GM04503 (cell line): ENCODE measurements at regions not wholly inside any gene's neighbourhood (a gene's known extent, or its start where the extent isn't known, plus 50 kb on each side); places are given as distances from the start of the nearest gene placed in this dataset.
"Not testable (repeated sequence)": the region's sequence is repeated elsewhere in the genome, so short reads cannot be mapped to it uniquely, and the experiment has no call there.

ENCODE experiments used
- DNase-seq: peaks from one replicate; pipeline ENCODE4 v3.0.0-alpha.2; 2012; ENCODE audit warnings: low read depth

- DNase-seq = no peak
These were observed 112.8 kb downstream of the LUZP4 start for GRCh38 chrX:115402299-115402698.

GRCh38 chrX:115408771-115409400, 119.4 kb downstream of the LUZP4 start:
- no peak for DNase-seq

GRCh38 chrX:115409551-115409950, 120.0 kb downstream of the LUZP4 start:
- DNase-seq = no peak

GRCh38 chrX:115410731-115411428, 121.4 kb downstream of the LUZP4 start:
- no peak for DNase-seq

GRCh38 chrX:115413246-115413878, 123.8 kb downstream of the LUZP4 start:
- no peak for DNase-seq

- no peak for DNase-seq
These were observed 129.6 kb downstream of the LUZP4 start for GRCh38 chrX:115419069-115419468.

GRCh38 chrX:115423086-115423485, 133.6 kb downstream of the LUZP4 start:
- no peak for DNase-seq

GRCh38 chrX:115425359-115425758, 135.6 kb upstream of the PLS3 start:
- no peak for DNase-seq

GRCh38 chrX:115427861-115428410, 133.0 kb upstream of the PLS3 start:
- DNase-seq = no peak

- DNase-seq = not testable (repeated sequence)
These were observed 126.1 kb upstream of the PLS3 start for GRCh38 chrX:115434834-115435233.

GRCh38 chrX:115437841-115438595, 123.0 kb upstream of the PLS3 start:
- no peak for DNase-seq

- DNase-seq = no peak
These were observed 112.8 kb upstream of the PLS3 start for GRCh38 chrX:115448146-115448545.

GRCh38 chrX:115449742-115450141, 111.2 kb upstream of the PLS3 start:
- no peak for DNase-seq

GRCh38 chrX:115452251-115452650, 108.7 kb upstream of the PLS3 start:
- DNase-seq = no peak

- no peak for DNase-seq
These were observed 100.8 kb upstream of the PLS3 start for GRCh38 chrX:115459883-115460880.

GRCh38 chrX:115462406-115462805, 98.6 kb upstream of the PLS3 start:
- no peak for DNase-seq

GRCh38 chrX:115467961-115468360, 93.0 kb upstream of the PLS3 start:
- no peak for DNase-seq

GRCh38 chrX:115472131-115472530, 88.8 kb upstream of the PLS3 start:
- no peak for DNase-seq

GRCh38 chrX:115486510-115486909, 74.5 kb upstream of the PLS3 start:
- no peak for DNase-seq

- DNase-seq = no peak
These were observed 73.4 kb upstream of the PLS3 start for GRCh38 chrX:115487608-115488007.

- no peak for DNase-seq
These were observed 70.2 kb upstream of the PLS3 start for GRCh38 chrX:115490814-115491213.
